Renal cortical epithelial cell (primary cell): ENCODE measurements at regions not wholly inside any gene's neighbourhood (a gene's known extent, or its start where the extent isn't known, plus 50 kb on each side); places are given as distances from the start of the nearest gene placed in this dataset.

Experiments used
- DNase-seq: peaks from one replicate; pipeline ENCODE4 v3.0.0-alpha.2; 2011; ENCODE audit warnings: low read depth

DNA sequence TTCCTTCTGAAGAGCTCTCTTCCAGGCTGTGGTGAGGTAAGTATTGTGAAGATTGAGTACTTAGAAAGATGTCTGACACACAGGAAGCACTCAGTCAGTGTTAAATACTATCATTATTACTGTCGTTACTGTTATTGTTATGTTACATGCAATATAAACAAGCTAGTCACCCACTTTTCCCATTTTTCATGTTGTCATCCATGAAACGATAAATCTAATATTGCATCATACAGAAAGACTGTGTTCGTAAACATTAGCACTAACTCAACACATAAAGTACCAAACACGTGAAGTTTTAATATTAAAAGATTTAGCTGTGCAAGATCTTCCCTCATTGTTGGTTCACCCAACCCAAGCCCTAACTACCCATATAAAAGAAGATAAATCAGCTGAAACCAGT, 109.2 kb upstream of the NRSN1 start:
- no peak for DNase-seq

DNA sequence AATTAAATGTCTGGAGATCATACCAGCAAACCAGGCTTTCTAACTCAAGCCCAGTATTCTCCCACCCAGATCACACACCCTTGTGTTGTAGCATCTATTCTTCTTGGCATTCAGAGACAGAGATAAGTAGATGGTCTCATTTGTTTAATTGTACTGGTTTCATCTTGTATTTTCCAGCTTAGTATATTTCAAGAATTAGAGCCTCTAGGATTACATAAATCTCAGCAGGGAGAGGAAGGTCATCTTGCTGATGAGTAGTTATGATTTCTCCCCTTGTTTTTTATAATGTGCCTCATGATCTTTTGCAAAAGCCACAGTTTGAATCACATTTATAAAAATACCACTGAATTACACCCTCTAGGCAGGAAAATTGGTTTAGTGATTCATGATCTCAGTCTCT, 106.6 kb upstream of the NRSN1 start:
- no peak for DNase-seq

DNA sequence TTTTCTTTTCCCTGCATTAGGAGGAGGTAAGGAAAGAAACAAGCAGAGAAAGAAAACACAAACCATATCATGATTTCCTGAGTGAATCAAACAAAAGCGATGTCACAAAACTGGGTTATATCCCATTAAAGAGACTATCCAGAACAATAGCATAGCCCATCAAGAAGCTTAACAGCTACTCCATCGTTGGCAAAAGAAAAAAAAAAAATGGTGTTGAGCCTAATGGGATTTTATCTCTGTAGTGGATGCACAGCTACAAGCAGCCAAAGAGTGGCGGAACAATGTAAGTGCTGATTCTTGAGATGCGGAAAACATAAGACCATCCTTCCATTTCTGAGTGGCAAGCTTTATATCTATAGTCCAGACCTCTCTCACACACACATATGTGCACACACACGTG, 106.2 kb upstream of the NRSN1 start:
- no peak for DNase-seq

DNA sequence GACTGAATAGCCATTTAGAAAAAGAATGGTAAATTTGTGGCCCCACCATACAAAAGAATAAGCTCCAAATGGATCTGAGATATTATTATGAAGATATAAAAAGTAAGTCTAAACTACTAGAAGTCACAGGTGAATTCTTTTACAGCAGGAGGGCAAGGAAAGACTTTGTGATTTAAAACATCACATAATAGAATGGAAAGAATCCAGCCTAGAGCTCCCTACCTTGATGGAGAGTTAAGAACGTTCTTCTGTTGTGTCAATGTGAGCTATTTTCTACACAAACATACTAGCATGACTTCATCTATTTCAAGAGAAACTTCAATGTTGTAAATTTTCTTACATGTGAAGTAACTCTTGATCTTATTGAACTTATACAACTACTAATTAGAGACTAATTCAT, 100.0 kb upstream of the NRSN1 start:
- DNase-seq, result no peak

DNA sequence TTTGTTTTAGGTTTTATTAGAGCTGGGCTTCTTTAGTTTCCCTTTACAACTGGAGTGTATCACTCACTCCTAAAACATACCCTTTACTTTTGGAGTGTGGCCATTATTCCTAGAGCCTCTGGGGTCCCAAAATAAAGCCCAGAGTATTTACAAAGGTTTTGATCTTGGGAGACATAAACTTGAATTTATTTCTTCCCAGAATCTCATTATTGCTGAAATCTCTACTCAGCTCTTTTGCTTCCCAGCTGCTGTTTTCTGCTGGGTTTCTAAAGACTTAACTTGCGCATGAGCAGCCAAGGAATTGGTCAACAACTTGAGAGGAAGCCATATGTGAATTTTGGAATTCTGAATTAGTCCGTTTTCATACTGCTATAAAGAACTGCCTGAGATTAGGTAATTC, 94.5 kb upstream of the NRSN1 start:
- no peak for DNase-seq

DNA sequence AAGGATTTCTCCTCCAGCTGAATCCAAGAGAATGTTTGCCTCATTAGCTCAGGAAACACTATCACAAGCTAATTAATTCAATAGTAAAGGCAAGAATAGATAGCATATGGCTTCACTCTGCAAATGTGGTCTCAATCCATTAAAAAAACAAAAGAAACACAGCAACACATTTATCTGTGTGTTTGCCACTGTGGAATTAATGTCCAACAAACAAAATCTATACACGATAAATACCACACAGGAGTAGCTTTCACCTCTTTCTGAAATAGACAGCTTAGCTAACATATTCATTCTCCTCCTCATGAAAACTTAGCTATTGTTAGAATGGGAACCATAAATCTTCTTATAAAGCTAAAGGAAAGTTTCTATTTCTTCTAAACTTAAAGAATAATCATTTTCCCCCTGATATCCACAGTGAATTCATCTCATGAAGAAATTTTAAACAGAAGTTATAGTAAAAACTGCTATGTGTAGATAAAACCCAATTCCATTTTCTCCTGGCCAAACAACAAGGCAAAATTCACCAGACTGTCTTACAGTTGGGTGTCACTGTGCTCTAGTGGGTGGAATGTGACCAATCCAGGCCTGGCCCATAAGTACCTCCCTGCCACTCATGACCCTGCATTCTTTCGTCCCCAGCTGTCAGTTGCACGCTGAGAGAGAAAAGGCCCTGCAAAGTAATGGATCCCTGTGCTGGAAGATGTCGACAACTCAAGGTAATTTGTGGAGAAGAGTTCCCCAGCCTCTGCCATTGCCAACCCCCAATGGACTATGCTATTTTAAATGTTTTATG, 92.9 kb upstream of the NRSN1 start:
- no peak for DNase-seq

DNA sequence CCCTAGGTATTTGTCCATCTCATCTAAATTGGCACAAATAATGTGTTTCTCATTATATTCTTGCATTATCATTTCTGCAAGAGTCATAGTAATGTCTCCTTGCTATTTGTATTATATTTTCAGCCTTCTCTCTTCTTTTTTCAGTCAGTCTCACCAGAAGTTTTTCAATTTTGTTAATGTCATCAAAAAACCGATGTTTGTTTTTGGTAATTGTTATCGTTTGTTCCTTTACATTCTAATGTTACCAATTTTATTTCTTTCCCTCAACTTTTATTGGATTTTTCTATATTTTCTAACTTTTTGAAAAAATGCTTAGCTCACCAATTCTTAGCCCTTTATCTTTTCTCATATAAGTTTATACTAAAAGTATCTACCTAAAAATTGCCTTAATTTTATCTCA, 82.2 kb upstream of the NRSN1 start:
- no peak for DNase-seq

DNA sequence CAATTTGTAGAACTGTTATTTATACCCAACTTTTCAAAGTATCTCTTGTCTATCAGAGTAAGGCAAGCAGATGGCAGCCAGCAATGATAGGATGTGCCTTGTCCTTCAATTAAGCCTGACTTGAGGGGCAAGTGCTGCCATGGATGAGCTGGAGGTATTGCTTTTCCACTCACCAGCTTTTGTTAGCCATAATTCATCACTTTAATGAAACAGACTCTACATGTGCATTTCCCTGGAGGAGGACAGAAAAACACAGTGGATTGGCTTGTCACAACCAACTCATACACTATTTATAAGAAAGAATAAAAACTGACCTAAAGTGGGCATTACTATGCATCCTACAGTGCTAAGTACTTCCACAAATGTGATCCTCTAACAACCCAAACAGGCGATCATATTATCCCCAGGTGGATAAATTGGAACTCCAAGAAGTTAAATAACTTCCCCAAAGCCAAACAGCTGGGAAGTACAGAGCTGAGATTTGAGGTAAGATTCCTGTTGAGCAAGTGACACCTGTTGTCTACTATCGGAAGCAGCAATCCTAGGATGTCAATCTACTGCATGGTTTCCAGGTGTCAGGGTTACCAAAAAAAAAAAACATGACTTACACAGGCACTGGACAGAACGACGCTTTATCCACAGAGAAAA, 73.9 kb upstream of the NRSN1 start:
- DNase-seq, result no peak

DNA sequence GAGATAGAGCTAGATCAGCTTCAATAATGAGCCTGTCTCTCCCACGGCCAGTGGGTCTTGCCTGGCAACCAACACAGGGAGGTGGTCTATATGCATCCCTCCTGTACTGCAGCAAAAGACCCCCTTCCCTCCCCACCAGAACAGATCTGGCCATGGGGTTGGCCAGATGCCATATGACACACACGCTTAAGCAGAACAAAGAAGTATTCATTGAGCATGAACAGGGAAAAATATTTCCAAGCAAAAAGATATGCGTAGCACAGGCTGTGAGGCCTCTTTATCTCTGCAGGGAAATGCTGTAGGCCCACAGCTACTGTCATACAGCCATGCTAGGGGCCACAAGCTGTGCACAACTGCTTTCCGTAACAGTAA, 73.4 kb upstream of the NRSN1 start:
- DNase-seq, result no peak

DNA sequence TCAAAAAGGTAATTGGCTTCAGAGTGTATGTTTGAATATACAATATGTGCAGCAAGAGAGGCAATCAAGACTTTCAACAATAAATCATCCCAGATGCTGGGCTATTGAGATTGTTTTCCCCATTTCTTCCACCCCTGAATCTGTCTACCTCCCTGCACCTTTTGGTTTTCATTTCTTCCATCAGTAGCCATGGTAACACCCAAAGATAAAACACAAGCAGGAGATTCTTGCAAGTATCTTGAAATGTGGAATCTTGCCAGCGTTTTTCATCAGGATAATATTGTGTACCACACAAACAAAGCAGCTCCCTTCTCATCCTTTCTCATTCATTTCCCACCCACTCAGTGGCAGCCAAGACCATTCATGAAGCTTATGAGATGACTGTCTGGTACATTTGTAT, 73.0 kb upstream of the NRSN1 start:
- no peak for DNase-seq

DNA sequence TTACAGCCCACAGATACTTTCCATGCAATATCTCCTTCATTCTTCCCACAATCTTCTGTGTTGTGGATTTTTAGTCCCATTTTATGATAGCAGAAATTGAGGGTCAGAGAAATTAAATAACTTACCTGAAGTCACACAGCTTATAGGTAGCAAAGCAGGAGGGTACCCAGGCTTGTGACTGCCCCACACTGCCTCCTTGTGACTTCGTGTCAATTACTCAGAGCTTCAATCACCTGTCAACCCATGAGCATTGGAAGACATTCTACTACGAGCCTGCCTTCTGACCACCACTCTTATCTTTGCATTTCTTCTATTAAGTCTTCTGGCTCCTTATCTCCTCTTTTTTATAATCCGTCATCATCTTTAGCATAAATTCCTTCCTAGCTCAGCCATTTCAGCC, 71.6 kb upstream of the NRSN1 start:
- no peak for DNase-seq

DNA sequence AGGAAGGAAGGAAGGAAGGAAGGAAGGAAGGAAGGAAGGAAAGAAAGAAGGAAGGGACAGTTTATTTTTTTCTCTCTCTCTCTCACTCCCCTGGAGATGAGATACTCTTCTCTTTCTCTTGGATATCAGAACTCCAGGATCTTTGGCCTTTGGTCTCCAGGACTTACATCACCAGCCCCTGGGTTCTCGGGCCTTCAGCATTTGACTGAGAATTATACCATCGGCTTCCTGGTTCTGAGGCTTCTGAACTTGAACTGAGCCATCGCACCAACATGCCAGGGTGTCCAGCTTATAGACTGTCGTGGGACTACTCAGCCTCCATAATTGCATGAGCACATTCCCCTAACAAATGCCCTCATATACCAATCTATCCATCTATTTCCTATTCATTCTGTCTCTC, 69.4 kb upstream of the NRSN1 start:
- DNase-seq, result no peak

DNA sequence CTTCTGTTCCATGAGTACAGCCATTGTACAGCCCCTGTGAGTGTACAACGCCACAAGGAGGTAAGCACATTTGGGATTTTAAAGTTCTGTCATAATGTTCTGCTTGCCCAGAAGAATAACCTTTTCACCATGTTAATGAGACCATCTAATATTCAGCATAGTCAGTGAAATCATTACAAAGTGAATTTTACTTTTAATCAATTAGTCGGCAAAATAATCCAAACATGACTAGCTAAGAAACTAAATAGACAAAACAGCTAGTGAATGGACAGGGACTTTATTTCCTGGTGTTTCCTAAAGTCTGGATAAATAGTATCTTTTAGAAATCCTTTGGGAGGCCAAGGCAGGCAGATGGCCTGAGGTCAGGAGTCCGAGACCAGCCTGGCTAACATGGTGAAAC, 69.0 kb upstream of the NRSN1 start:
- DNase-seq, result no peak

DNA sequence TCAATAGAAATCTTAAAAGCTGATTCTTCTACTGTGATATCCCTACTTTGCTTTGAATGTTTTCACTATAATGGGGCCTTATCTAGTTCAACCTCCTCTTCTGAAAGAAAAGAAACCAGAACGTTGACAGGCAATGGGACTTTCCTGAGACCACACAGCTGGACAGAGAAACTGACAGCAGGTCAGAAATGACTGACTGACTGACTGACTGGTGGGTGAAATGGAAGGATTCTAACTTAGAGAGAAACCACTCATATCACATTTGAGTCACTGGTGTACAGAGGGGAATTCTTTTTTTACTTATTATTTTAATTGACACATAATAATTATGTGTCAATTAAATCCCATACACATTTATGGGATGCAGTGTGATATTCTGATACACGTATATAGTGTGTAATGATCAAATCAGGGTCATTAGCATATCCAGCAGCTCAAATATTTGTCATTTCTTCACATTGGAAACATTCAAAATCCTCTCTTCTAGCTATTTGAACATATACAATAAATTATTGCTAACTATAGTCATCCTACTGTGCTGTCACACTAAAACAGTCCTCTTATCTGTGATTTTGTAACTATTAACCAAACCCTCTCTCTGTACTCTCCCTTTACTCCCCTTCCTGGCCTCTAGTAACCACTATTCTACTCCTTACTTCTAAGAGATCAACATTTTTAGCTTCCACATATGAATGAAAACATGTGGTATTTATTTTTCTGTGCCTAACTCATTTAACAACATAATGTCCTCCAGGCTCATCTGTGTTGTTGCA, 64.8 kb upstream of the NRSN1 start:
- DNase-seq, result no peak

DNA sequence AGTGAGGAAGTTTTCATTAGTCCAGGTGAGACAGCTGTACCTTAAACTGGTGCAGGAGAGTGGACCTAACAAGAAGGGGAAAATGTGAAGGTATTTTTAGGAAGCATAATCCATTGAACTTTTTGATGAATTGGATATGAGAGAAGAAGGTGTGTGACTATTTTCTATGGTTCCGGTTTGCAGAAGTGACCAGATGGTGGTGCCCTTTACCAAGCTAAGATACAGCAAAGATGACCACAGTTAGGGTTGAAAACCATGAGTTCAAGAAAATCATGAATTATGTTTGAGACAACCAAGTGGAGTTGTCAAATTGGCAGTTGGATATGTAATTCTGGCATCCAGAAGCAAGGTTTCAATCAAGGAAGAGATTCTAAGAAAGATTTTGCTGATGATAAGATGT, 61.9 kb upstream of the NRSN1 start:
- DNase-seq, result peak; percentile 35

DNA sequence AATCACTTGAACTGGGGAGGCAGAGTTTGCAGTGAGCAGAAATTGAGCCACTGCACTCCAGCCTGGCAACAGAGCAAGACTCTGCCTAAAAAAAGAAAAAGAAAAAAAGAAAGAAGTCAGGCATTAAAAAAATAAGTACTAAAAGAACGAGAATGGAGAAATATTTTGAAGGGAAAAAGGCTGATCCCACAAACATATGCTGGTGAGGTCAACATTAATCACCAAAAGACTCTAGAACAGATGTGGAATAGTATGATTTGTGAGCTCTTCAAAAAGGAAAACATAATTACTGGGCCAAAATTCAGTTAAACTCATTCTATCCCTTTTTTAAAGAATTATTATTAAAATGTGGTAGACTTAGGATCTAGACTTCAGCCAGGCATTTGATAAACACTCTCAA, 61.2 kb upstream of the NRSN1 start:
- no peak for DNase-seq

DNA sequence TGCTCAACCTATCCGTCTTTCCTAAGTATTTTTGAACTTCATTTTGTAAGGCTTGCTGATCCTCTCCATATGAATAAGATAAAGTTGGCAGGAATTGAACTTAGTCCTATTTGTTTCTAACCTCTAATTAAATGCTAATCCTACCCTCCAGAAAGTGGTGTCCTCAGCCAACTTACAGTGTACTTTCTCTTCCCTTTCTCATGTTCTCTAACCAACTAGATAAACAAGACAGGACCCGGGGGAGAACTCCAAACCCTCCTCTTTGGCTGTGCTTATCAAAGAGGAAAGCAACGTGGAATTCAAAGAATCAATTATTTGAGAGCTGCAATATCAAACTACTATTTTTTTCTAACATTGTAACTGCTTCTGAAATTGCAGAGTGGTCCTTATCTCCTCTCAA, 56.5 kb upstream of the NRSN1 start:
- no peak for DNase-seq

DNA sequence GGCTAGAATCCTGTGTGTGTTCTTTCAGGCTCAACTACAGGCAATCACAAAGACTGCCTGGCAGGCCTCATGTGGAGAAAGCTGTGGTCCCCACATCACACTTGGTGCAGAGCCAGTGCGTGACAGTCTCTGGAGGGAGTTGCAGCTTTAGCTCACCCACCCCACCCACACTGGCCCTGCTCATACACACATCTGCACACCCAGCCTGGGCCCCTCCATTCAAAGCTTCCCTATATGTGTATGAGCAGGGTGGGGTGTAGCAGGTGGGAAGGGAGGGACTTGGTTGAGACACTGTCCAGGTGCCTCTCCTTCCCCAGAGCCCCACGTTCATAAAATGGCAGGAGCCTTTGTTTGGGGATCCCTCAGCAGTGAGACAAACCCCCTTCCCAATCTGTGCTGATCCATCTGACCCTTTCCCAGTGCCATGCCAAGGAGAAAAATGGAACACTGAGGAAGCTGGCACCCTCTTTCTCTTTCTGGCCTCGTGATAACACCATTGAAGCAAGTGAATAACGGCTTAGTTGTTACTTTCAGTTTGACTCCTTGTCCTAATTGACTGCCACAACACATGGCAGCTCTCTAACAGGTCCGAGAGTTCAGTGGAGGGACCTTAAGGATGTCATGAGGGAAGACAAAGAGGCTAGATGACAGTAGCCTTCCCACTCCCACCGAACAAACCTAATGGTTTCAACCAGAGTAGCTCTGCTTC, 53.8 kb upstream of the NRSN1 start:
- DNase-seq, result no peak

DNA sequence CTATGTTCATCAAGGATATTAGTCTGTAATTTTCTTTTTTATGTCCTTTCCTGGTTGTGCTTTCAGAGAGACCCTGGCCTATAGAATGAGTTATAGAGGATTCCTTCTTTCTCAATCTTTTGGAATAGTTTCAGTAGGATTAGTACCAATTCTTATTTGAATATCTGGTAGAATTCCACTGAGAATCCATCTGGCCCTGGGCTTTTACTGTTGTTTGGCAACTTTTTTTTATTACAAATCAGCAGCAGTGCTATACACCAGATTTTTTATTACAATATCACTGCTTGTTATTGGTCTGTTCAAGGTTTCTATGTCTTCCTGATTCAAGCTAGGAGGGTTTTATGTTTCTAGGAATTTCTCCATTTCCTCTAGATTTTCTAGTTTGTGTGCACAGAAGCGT, 50.0 kb upstream of the NRSN1 start:
- DNase-seq, result no peak
